ENCODE measurements at regions not wholly inside any gene's neighbourhood (a gene's known extent, or its start where the extent isn't known, plus 50 kb on each side); places are given as distances from the start of the nearest gene placed in this dataset.
"Not testable (repeated sequence)": the region's sequence is repeated elsewhere in the genome, so short reads cannot be mapped to it uniquely, and the experiment has no call there.

DNA sequence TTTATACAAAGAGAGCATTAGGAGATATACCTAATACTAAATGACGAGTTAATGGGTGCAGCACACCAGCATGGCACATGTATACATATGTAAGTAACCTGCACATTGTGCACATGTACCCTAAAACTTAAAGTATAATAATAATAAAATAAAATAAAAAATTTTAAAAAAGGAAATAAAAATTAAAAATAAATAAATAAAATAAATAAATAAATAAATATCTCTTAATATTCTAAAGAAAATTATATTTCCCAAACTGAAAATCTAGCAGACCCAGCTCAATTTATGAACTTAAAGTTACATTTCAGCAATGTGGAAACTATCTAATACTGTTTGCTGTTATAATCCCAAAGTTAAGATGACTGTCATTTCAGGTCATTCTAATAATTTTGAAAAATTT is 319.2 kb upstream of the TFAP2D start:
- not testable (repeated sequence) for H3K36me3 ChIP-seq (ENCODE audit: control insufficient read depth, insufficient read depth, low read length); H3K4me1 ChIP-seq (ENCODE audit: control insufficient read depth, insufficient read depth, low read length); H3K4me3 ChIP-seq (ENCODE audit: low read depth, low read length); H3K9ac ChIP-seq (ENCODE audit: low read depth, low read length); H3K27ac ChIP-seq (ENCODE audit: low read depth, low read length); H3K9me3 ChIP-seq (ENCODE audit: control insufficient read depth, insufficient read depth, low read length); H3K27me3 ChIP-seq (ENCODE audit: control insufficient read depth, insufficient read depth, low read length)

DNA sequence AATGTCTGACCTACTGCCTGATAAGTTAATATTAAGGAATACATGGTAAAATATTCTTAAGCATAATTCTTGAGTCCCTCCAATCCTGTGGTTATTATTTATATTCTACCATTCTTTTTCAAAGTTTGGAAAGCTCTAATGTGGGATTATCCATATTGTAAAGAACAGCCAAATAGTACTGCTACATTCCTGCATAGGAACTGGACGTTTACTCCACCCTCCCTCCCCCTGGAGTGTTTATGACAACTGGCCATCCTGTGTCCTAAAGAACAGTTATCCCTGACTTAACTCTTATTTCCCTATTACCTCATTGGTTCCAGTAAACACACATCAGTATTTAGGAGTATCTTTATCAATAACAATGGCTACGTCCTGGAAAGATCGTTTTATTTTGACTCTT is 308.7 kb upstream of the TFAP2D start:
- Histone ChIP-seq H3K9me3 (ENCODE audit: control insufficient read depth, insufficient read depth, low read length) (no peaks in the 10 kb centered on the region), H3K27ac (ENCODE audit: low read depth, low read length) (no peak overlapping the region), H3K9ac (ENCODE audit: low read depth, low read length) (no peak overlapping the region), H3K4me1 (ENCODE audit: control insufficient read depth, insufficient read depth, low read length) (no peaks in the 10 kb centered on the region), H3K27me3 (ENCODE audit: control insufficient read depth, insufficient read depth, low read length) (no peaks in the 10 kb centered on the region), H3K36me3 (ENCODE audit: control insufficient read depth, insufficient read depth, low read length) (no peaks in the 10 kb centered on the region), H3K4me3 (ENCODE audit: low read depth, low read length) (no peak overlapping the region)

DNA sequence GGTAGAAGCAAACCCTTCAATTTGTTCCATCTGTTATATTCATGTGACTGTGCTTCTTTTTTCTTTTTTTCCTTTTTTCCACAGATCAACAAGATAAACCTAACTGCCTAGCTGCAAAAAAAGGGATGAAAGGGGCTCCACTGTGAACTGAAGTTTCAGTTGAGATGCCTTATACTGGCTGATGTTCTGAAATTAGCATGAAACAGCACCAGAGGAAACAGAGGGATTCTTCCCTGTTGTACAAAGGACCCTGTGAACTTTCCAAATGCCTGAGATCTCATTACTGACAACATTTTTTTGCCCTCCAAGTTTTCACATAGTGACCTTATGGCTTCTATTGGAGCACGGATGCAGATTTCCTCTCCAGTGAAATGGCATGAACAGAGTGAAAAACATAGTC is 302.7 kb upstream of the TFAP2D start:
- no peak overlapping the region for H3K27ac ChIP-seq (ENCODE audit: low read depth, low read length)
- no peaks in the 10 kb centered on the region for H3K9me3 ChIP-seq (ENCODE audit: control insufficient read depth, insufficient read depth, low read length)
- H3K4me1 ChIP-seq (ENCODE audit: control insufficient read depth, insufficient read depth, low read length), result peaks cover 9% of the 10 kb centered on the region
- no peaks in the 10 kb centered on the region for H3K36me3 ChIP-seq (ENCODE audit: control insufficient read depth, insufficient read depth, low read length)
- H3K9ac ChIP-seq (ENCODE audit: low read depth, low read length), result no peak overlapping the region
- no peak overlapping the region for H3K4me3 ChIP-seq (ENCODE audit: low read depth, low read length)
- H3K27me3 ChIP-seq (ENCODE audit: control insufficient read depth, insufficient read depth, low read length), result no peaks in the 10 kb centered on the region

DNA sequence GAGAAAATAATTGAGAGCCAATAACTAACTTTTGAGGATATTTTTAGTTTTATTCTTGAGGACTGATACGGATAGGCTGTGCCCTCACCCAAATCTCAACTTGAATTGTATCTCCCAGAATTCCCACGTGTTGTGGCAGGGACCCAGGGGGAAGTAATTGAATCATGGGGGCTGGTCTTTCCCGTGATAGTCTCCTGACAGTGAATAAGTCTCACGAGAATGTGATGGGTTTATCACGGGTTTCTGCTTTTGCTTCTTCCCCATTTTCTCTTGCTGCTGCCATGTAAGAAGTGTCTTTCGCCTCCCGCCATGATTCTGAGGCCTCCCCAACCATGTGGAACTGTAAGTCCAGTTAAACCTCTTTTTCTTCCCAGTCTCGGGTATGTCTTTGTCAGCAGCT is 292.3 kb upstream of the TFAP2D start:
- H3K9ac ChIP-seq (ENCODE audit: low read depth, low read length); H3K27ac ChIP-seq (ENCODE audit: low read depth, low read length); H3K4me1 ChIP-seq (ENCODE audit: control insufficient read depth, insufficient read depth, low read length); H3K27me3 ChIP-seq (ENCODE audit: control insufficient read depth, insufficient read depth, low read length); H3K4me3 ChIP-seq (ENCODE audit: low read depth, low read length); H3K9me3 ChIP-seq (ENCODE audit: control insufficient read depth, insufficient read depth, low read length); H3K36me3 ChIP-seq (ENCODE audit: control insufficient read depth, insufficient read depth, low read length): not testable (repeated sequence)

DNA sequence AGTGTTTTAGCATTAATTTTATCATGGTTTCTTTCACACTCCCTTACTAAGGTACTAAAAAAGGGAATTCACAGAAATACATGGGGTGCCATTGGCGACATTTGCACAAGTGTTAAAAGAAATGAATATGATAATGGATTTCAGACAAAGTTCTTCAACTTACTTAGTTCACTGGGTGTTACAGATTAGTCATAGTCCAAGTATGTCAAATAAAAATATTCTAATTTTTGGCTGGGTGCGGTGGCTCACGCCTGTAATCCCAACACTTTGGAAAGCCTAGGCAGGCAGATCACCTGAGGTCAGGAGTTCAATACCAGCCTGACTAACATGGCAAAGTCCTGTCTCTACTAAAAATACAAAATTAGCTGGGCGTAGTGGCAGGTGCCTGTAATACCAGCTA is 286.1 kb upstream of the TFAP2D start:
- Histone ChIP-seq H3K9ac (ENCODE audit: low read depth, low read length) (no peak overlapping the region), H3K4me1 (ENCODE audit: control insufficient read depth, insufficient read depth, low read length) (peaks cover 7% of the 10 kb centered on the region; the same call in 1 of the 2 replicates), H3K36me3 (ENCODE audit: control insufficient read depth, insufficient read depth, low read length) (no peaks in the 10 kb centered on the region), H3K9me3 (ENCODE audit: control insufficient read depth, insufficient read depth, low read length) (no peaks in the 10 kb centered on the region), H3K27me3 (ENCODE audit: control insufficient read depth, insufficient read depth, low read length) (no peaks in the 10 kb centered on the region), H3K27ac (ENCODE audit: low read depth, low read length) (no peak overlapping the region), H3K4me3 (ENCODE audit: low read depth, low read length) (no peak overlapping the region)

DNA sequence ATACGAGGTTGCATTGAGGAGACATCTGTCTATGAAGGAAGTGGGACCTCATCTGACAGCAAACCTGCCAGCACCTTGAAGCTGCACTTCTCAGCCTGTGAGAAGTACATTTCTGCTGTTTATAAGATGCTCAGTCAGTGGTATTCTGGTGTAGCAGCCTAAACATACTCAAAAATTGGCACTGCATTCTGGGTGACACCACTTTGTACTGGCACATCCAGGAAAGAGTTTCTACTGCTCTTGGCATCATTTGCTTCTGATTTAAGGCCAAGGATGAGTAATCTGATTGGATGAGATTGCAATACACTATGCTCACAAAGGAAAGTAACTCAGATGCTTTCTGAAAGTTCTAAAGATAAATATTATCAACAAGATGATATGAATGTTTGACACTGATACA is 275.4 kb upstream of the TFAP2D start:
- no peak overlapping the region for H3K4me3 ChIP-seq (ENCODE audit: low read depth, low read length)
- no peaks in the 10 kb centered on the region for H3K36me3 ChIP-seq (ENCODE audit: control insufficient read depth, insufficient read depth, low read length)
- H3K4me1 ChIP-seq (ENCODE audit: control insufficient read depth, insufficient read depth, low read length), result no peaks in the 10 kb centered on the region
- peaks cover 8% of the 10 kb centered on the region; the same call in 1 of the 2 replicates for H3K27me3 ChIP-seq (ENCODE audit: control insufficient read depth, insufficient read depth, low read length)
- no peak overlapping the region for H3K9ac ChIP-seq (ENCODE audit: low read depth, low read length)
- no peaks in the 10 kb centered on the region for H3K9me3 ChIP-seq (ENCODE audit: control insufficient read depth, insufficient read depth, low read length)
- H3K27ac ChIP-seq (ENCODE audit: low read depth, low read length), result no peak overlapping the region

DNA sequence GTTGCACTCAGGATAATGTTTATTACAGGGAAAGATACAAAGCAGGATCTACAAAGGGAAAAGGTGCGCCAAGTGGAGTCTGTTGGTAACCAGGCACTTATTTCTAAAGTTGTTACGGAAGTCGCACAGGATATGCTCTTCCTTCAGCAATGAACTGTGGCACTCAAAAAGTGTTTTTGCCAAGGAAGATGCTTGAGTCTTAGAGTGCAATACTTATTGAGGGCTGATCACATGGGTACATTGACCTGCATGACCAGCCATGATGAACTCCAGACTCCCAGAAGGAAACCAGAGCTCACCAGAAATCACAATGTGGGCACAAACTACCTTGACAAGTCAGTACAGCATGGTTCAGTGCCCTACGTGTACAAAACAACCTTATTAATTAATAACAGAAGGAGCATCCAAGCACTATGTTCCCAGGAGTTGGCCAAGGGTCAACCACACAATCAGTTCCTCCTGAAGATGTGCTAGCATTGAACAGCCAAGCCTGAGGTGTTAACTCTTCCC is 270.7 kb upstream of the TFAP2D start:
- Histone ChIP-seq H3K4me1 (ENCODE audit: control insufficient read depth, insufficient read depth, low read length) (peaks cover 9% of the 10 kb centered on the region), H3K36me3 (ENCODE audit: control insufficient read depth, insufficient read depth, low read length) (no peaks in the 10 kb centered on the region), H3K9ac (ENCODE audit: low read depth, low read length) (no peak overlapping the region), H3K4me3 (ENCODE audit: low read depth, low read length) (no peak overlapping the region), H3K27ac (ENCODE audit: low read depth, low read length) (no peak overlapping the region), H3K27me3 (ENCODE audit: control insufficient read depth, insufficient read depth, low read length) (peaks cover 8% of the 10 kb centered on the region; the same call in 1 of the 2 replicates), H3K9me3 (ENCODE audit: control insufficient read depth, insufficient read depth, low read length) (no peaks in the 10 kb centered on the region)

DNA sequence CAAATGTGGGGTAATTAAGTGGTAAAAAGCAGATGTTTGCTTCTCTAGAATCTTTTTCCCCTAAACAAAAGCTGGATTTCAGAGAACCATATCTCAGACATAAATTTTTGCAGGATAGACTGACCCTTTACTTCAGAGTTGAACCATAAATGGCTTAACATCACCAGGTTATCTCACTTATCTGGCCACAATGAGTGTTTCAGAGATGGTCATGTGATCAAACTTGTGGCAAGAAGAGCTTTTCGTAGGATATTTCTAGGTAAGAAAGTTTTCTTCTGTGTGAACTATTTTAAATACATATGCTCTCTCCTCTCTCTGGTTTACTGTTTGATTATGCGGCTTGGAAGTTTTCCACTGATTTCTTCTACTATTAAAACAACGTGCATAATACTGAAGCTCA is 270.2 kb upstream of the TFAP2D start:
- H3K27ac ChIP-seq (ENCODE audit: low read depth, low read length), result no peak overlapping the region
- no peak overlapping the region for H3K4me3 ChIP-seq (ENCODE audit: low read depth, low read length)
- H3K9me3 ChIP-seq (ENCODE audit: control insufficient read depth, insufficient read depth, low read length), result no peaks in the 10 kb centered on the region
- no peaks in the 10 kb centered on the region for H3K36me3 ChIP-seq (ENCODE audit: control insufficient read depth, insufficient read depth, low read length)
- H3K27me3 ChIP-seq (ENCODE audit: control insufficient read depth, insufficient read depth, low read length), result peaks cover 8% of the 10 kb centered on the region; the same call in 1 of the 2 replicates
- H3K9ac ChIP-seq (ENCODE audit: low read depth, low read length), result no peak overlapping the region
- peaks cover 9% of the 10 kb centered on the region for H3K4me1 ChIP-seq (ENCODE audit: control insufficient read depth, insufficient read depth, low read length)

DNA sequence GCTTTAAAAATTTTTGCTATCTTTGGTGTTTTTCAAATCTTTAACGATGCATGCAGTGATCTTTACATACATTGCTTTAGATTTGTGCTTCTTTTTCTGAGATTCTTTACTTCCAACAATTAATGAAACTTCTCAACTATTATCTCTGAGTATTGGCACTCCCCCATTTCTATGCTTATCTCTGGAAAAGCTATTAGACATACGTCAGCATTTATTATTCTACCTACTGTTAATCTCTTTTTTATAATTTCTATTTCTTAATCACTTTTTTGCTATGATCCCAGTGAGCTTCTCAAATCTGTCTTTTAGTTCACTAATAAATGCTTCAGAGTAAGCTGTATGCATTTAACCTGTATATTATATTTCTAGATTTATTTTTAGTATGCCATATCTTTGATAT is 264.2 kb upstream of the TFAP2D start:
- H3K4me1 ChIP-seq (ENCODE audit: control insufficient read depth, insufficient read depth, low read length), result peaks cover 15% of the 10 kb centered on the region
- H3K27me3 ChIP-seq (ENCODE audit: control insufficient read depth, insufficient read depth, low read length), result no peaks in the 10 kb centered on the region
- no peaks in the 10 kb centered on the region for H3K36me3 ChIP-seq (ENCODE audit: control insufficient read depth, insufficient read depth, low read length)
- no peak overlapping the region for H3K27ac ChIP-seq (ENCODE audit: low read depth, low read length)
- no peak overlapping the region for H3K4me3 ChIP-seq (ENCODE audit: low read depth, low read length)
- H3K9me3 ChIP-seq (ENCODE audit: control insufficient read depth, insufficient read depth, low read length), result no peaks in the 10 kb centered on the region
- no peak overlapping the region for H3K9ac ChIP-seq (ENCODE audit: low read depth, low read length)

DNA sequence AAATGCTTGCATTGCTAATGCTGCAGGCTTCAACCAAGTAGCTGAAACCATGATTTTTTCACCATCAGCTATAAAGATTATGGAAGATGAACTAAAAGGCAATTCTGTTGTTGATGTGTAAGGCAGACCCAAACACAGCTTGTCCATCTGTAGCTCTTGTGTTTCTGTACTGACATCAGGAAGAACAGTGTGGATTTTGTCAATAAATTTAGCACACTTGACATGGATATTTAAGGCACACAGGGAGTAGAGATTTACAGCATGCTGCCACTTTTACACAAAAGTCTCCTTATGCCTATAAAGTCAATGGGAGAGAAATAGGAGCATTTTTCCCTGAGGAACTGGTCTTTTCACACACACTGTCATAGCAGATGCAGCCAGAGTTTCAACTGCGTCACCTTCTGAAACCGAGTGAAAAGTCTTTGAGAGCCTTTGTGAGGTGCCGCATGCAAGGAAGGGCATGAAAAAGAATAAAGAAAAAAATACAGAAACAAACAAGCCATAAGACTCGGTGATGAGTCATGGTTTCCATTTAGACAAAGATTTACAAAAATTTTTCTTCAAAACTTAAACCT is 261.4 kb upstream of the TFAP2D start:
- Histone ChIP-seq H3K9me3 (ENCODE audit: control insufficient read depth, insufficient read depth, low read length) (no peaks in the 10 kb centered on the region), H3K4me1 (ENCODE audit: control insufficient read depth, insufficient read depth, low read length) (peaks cover 8% of the 10 kb centered on the region), H3K4me3 (ENCODE audit: low read depth, low read length) (no peak overlapping the region), H3K36me3 (ENCODE audit: control insufficient read depth, insufficient read depth, low read length) (no peaks in the 10 kb centered on the region), H3K27me3 (ENCODE audit: control insufficient read depth, insufficient read depth, low read length) (no peaks in the 10 kb centered on the region), H3K9ac (ENCODE audit: low read depth, low read length) (no peak overlapping the region), H3K27ac (ENCODE audit: low read depth, low read length) (no peak overlapping the region)

DNA sequence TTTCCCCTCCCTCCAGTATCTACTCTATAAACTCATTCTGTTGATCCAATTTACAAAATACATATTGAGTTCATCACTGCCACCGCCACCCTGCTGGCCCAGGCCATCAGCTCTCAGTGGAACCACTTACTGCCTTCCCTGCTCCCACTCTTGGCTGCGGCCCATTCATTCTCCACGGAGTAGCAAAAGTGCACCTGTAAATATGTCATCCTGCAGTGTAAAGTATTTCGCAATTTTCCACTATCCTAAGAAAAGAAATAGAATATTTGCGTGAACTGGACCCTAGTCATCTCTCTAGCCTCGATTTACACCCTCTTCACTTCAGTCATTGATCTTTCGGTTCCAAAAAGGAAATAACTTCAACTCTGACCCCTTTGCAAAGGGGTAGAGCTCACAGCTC is 258.3 kb upstream of the TFAP2D start:
- peaks cover 6% of the 10 kb centered on the region; the same call in 1 of the 2 replicates for H3K4me1 ChIP-seq (ENCODE audit: control insufficient read depth, insufficient read depth, low read length)
- H3K9ac ChIP-seq (ENCODE audit: low read depth, low read length), result no peak overlapping the region
- no peaks in the 10 kb centered on the region for H3K27me3 ChIP-seq (ENCODE audit: control insufficient read depth, insufficient read depth, low read length)
- no peak overlapping the region for H3K27ac ChIP-seq (ENCODE audit: low read depth, low read length)
- H3K9me3 ChIP-seq (ENCODE audit: control insufficient read depth, insufficient read depth, low read length), result no peaks in the 10 kb centered on the region
- H3K4me3 ChIP-seq (ENCODE audit: low read depth, low read length), result no peak overlapping the region
- no peaks in the 10 kb centered on the region for H3K36me3 ChIP-seq (ENCODE audit: control insufficient read depth, insufficient read depth, low read length)
